GM12878 (cell line): ENCODE measurements at regions not wholly inside any gene's neighbourhood (a gene's known extent, or its start where the extent isn't known, plus 50 kb on each side); places are given as distances from the start of the nearest gene placed in this dataset.

Source experiments
- ASH2L ChIP-seq: fragments of 300-600, 200-600 bp; sonication (generic); IDR thresholded peaks from 2 replicates; pipeline ENCODE4 v1.6.1; 2017; ENCODE audit warnings: low read depth, mild to moderate bottlenecking, borderline replicate concordance
- CHD2 ChIP-seq: IDR thresholded peaks from 2 replicates; pipeline ENCODE4 v1.6.1; 2011; ENCODE audit warnings: low read depth, low read length, improper control_type of control experiment, borderline replicate concordance
- CREB1 ChIP-seq: IDR thresholded peaks from 2 replicates; pipeline ENCODE4 v1.6.1; 2012; ENCODE audit warnings: low read depth, mild to moderate bottlenecking, inconsistent platforms
- CREM ChIP-seq: IDR thresholded peaks from 2 replicates; pipeline ENCODE4 v1.6.1; 2014; ENCODE audit warnings: antibody characterized with exemption, low read depth
- CTCF ChIP-seq, 3 experiments: IDR thresholded peaks in 2 of 3; conservative IDR thresholded peaks in 1 of 3; 2 replicates each; pipeline ENCODE4 v1.5.1; 2011; ENCODE audit warnings: low read depth in 3 of 3, low read length in 3 of 3, mild to moderate bottlenecking in 3 of 3, control low read depth in 2 of 3, moderate library complexity in 2 of 3, inconsistent platforms in 1 of 3, mixed read lengths in 1 of 3; ENCODE audit not compliant: control insufficient read depth in 2 of 3, insufficient read depth in 1 of 3; ENCODE audit errors: extremely low read depth in 1 of 3
- CUX1 ChIP-seq: IDR thresholded peaks from 2 replicates; pipeline ENCODE4 v1.6.1; 2012; ENCODE audit warnings: improper control_type of control experiment, low read depth, low read length; ENCODE audit not compliant: insufficient replicate concordance
- FOS ChIP-seq: IDR thresholded peaks from 3 replicates; pipeline ENCODE4 v1.6.1; 2011; ENCODE audit warnings: borderline replicate concordance; ENCODE audit not compliant: insufficient read length; ENCODE audit errors: extremely low read depth
- NR2C1 ChIP-seq: fragments of 450-650 bp; IDR thresholded peaks from 2 replicates; pipeline ENCODE4 v1.6.1; 2017; ENCODE audit warnings: antibody characterized with exemption, mild to moderate bottlenecking, moderate library complexity
- POLR2AphosphoS2 ChIP-seq: IDR thresholded peaks from 2 replicates; pipeline ENCODE4 v1.6.1; 2011; ENCODE audit warnings: low read depth, mild to moderate bottlenecking, low read length, improper control_type of control experiment, moderate library complexity
- POLR2AphosphoS5 ChIP-seq: IDR thresholded peaks from 2 replicates; pipeline ENCODE4 v1.6.1; 2011; ENCODE audit warnings: mild to moderate bottlenecking, low read length, inconsistent platforms
- RELB ChIP-seq: fragments of 450-650 bp; IDR thresholded peaks from 2 replicates; pipeline ENCODE4 v1.6.1; 2017; ENCODE audit warnings: low read depth, mild to moderate bottlenecking, moderate library complexity
- SRF ChIP-seq, 2 experiments: IDR thresholded peaks; 2 replicates each; pipeline ENCODE4 v1.6.1; 2011; ENCODE audit warnings: low read depth in 2 of 2, low read length in 2 of 2, mild to moderate bottlenecking in 1 of 2, moderate library complexity in 1 of 2
- ZNF274 ChIP-seq: IDR thresholded peaks from one replicate; pipeline ENCODE4 v1.8.0; 2011; ENCODE audit not compliant: insufficient read length, insufficient read depth
- ZZZ3 ChIP-seq: IDR thresholded peaks from 2 replicates; pipeline ENCODE4 v1.6.1; 2011; ENCODE audit warnings: low read depth; ENCODE audit not compliant: control insufficient read depth, insufficient read length

GRCh38 chr2:70030724-70031420, 56.4 kb upstream of the PCBP1 start:
- no peak for TF ChIP-seq SRF (IDR thresholded peaks at IDR 0.05; ENCODE audit: low read depth in 2 of 2, low read length in 2 of 2)
- TF ChIP-seq ZZZ3 = no peak
- no peak for TF ChIP-seq NR2C1
- TF ChIP-seq CREM = no peak
- no peak for TF ChIP-seq CREB1
- TF ChIP-seq POLR2AphosphoS5 = no peak
- TF ChIP-seq ZNF274 = no peak
- TF ChIP-seq RELB = no peak
- no peak for TF ChIP-seq CHD2
- no peak for TF ChIP-seq CUX1
- TF ChIP-seq POLR2AphosphoS2 = no peak
- TF ChIP-seq CTCF (IDR thresholded peaks at IDR 0.05 in 2 of 3, conservative IDR thresholded peaks at IDR 0.05 in 1 of 3; ENCODE audit: control insufficient read depth in 2 of 3, extremely low read depth in 1 of 3, insufficient read depth in 1 of 3, low read depth in 3 of 3, low read length in 3 of 3) = no peak
- TF ChIP-seq FOS = no peak
- TF ChIP-seq ASH2L = no peak
